GM18858 (cell line): ENCODE measurements at regions not wholly inside any gene's neighbourhood (a gene's known extent, or its start where the extent isn't known, plus 50 kb on each side); places are given as distances from the start of the nearest gene placed in this dataset.

Experiments used
- ATAC-seq: cut with Tn5 transposase; IDR thresholded peaks from one replicate; pipeline ENCODE4 v1.9.1; 2021; ENCODE audit not compliant: unreplicated experiment

DNA sequence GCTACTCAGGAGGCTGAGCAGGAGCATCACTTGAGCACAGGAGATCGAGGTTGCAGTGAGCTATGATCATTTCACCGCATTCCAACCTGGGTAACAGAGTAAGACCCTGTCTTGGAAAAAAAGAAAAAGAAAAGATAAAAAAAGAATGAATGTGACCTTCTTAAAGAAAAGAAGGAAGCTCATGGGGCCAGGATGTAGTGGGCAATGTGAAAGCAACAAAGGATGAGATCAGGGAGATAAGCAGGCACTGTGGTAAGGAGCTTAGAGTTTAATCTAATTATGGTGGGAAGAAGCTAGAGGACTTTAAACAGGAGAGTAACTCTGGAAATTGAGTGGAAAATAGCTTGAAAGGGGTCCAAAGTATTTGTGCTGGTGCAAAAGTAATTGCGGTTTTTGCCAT lies 231.6 kb upstream of the UBE2E2 start:
- ATAC-seq, result no peak

DNA sequence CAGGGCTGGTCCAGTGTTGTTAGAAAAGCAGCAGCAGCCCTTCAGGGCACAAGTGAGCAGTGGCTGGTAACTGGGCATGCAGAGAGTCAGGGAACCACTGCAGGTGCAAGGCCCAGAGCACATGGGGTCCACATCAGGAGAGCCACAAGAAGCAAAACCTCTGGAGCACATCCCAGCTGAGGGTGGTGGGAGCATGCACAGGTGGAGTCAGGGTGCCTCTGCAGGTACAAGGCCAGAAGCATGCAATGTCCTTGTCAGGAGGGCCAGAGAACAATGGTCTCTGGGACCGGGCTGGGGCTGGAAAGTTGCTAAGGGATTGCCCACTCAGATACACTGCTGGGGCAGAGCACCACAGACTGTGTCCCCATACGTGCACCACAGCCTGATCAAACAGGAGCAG lies 226.1 kb upstream of the UBE2E2 start:
- ATAC-seq, result peak; percentile 15

DNA sequence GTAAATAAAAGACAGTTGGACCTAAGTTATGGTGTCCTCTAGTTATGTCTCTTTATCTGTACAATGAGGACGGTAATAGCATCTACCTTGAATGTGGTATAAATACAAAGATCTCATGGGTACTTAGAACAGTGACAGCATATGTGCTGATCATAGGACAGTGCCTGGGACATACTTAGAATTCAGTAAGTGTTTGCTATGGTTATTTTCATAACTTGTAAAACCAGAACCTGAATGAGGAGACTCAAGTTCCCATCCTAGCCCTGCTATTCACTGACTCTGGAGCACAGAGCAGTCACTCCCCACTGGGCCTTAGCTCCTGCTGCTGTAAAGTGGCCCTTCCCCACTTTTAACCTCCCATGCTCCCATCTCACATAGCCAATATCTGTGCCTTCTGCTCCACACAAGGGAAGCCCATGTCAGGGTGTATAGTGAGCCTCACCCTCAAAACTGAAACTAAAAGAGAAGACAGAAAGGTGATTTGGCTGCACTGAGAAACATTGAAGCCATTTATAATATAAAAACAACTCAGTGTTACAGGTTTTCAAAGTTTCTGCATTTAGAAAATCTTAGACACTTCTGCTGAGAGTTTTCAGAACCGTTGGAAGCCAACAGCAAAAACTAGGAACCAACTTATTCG lies 225.4 kb upstream of the UBE2E2 start:
- peak; percentile 67 for ATAC-seq

DNA sequence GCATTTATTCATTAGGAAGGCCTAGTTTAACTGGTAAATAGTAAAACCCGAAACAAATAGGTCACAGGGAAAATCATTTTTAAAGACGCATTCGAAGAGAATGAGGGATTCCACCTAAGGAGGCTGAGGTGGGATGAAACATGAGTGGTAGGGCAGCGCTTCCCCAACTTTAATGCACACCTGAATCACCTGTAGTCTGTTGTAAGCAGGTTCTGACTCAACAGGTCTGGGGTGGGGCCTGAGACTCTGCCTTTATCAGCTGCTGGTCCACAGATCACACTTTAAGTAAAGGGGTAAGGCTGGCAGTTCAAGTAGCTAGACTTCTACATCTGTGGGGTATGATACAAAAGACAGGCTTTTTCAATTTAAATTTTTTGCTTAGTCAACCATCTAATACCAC lies 223.5 kb upstream of the UBE2E2 start:
- ATAC-seq, result no peak

DNA sequence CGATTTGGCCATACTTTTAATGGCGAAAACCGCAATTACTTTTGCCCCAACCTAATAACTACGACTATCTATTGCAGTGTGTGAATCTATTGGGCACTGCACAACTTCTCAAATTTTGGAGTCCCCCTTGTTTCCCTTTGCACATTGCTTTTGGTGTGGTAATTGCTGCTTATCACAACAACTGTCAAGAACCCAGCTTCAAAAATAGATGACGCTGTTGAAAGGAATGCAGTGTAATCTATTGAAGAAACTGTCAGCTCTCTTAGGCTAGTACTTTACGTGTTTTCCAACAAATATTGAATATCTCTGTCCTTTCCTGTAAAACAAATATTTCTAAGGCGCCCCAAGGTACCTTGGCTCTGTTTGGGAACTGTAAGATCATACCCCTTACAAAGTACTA lies 222.8 kb upstream of the UBE2E2 start:
- ATAC-seq, result no peak

DNA sequence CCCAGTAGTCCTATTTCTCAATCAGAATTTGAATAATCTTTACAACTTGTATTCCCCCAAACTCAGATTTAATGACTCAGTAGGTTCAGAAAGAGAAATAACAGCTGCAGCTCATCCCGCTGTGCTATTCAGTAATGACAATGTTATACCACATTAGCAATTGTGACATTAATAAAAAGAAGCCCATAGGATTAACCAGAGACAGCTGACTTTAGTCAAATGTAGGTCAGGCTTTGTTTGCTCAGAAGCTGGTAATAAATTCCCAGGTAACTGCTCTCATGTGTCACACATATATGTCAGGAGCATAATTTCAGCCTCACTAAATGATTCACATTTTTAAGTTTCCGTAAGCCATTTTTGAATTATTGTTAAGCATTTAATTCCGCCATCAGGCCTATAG lies 222.0 kb upstream of the UBE2E2 start:
- no peak for ATAC-seq

DNA sequence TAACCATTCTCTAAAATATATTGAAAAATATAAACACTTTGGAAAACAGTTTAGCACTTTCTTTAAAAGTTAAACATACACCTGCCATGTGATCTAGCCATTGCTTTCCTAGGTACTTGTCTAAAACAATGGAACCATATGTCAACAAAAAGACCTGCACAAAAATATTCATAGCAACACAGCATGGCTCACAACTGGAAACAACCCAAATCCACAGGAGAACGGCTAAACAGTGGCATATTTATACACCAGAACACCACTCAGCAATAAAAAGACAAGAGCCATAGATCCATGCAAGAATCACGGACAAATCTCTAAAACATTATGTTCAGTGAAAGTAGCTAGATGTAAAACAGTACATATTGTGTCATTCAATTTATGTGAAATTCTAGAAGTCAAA lies 221.3 kb upstream of the UBE2E2 start:
- no peak for ATAC-seq

DNA sequence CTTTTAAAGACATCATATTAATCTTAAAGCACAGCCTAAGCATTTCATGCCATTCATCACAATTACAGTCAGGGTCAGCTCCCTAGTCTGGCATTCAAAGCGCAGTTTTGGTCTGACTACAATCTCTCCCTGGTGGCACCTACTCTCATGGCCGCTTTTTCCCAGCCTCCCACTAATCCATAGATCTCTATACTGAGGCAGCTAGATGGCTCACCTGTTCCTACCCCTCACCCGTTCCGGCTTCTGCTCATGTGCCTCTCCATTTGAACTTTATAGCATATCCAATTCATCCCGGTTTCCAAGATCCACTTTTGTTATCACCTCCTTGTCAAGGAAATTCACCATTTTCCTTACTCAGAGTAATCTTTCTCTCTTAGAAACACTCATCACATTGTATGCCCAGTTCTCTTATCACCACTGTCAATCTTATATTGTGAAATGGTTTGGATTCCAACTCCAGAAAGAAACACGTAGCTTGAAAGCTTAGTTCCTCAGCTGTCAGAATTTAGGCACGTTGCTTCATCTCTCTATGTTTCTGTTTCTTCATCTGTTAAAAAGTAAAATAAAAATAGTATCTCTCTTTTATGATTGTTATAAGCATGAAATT lies 220.0 kb upstream of the UBE2E2 start:
- ATAC-seq, result no peak

DNA sequence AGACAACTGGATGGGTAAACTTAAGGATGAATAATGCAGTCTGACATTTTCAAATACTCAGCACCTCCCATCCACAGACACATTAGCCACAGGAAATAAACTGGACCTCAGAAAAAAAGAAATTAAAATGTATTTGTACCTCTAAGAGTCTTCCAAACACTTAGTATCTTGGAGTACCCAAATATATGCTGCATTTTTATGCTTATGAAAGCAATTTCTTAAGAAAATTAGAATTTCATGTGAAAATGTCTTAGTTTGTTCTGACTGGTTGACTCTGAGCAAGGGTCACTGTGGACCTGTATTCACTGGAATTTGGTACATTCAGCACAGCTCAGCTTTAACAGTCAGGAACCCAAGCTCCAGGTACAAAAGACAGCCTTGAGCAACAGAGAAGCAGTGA lies 216.2 kb upstream of the UBE2E2 start:
- no peak for ATAC-seq

DNA sequence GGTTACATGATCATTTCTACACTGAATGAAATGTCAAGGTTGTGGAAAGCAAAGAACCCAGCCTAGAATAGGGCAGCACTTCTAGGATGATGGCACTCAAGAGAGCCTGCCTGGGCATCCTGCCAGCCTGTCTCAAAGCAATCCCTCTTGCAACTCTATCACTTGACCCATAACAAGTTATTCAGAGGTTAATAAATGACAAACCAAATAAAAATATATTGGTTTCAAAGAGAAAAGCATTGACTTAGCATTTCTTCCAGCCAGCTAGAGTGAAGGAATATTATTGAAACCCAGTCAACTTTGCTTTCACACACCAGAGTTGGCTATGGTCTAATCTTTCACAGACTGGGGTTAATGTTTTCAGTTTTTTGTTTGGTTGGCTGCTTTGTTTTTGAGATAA lies 214.6 kb upstream of the UBE2E2 start:
- ATAC-seq, result no peak

DNA sequence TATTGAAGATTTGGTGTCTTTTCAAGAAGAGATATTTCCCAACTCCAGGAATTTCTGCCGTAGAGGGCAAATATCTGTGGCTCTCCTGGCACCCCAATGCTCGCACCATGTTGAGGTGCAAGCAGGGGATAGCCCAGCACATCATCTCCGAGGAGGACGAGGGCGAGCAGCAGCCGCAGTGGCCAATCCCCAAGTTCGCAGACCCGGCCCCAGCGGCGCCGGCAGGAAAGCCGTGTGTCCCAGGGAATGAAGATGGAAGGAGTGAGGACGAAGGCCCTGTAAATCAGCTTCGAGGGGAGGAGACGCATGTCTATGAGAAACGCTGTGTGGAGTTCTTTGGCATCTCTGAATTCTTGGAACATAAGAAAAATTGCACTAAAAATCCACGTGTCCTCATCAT lies 213.4 kb upstream of the UBE2E2 start:
- ATAC-seq, result no peak

DNA sequence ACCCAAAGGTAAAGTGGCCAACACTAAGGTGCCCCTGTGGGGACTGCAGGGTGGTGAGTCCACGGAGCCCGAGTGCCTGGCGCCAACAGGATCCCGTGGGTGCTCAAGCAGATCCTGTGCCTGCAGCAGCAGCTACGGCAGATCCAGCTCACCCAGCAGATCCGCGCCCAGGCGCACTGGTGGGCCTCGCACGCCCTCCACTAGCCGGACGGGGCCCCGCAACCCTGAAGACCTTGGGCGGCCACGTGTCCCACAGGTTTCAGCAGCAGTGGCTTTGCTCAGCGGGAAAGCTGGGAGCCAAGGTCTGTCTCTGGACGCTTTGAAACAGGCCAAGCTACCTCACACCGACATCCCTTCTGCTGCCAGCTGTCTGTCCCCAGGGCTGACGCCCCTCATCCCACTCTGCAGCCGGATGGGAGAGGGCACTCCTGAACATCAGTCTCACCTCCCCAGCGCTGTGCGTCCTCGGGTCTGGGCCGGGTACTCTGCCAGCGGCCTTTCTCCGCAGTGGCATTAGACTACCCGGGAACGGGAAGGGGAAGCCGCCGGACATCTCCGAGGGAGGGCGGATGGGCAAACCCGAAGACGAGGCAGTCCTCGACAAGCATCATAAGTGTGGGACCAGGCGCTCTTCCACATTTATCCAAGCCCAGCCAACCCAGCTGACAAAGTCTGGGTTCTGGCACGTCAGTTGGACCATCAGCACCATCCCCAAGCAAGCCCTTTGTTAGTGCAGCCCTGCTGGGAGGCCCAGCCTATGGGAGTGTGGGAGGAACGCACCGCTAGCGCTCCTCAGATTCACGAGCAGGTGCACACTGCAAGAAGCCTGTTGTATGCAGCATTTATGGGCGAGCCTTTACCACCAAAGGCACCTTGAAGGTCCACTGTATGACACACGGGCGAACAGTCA lies 212.6 kb upstream of the UBE2E2 start:
- ATAC-seq, result no peak

DNA sequence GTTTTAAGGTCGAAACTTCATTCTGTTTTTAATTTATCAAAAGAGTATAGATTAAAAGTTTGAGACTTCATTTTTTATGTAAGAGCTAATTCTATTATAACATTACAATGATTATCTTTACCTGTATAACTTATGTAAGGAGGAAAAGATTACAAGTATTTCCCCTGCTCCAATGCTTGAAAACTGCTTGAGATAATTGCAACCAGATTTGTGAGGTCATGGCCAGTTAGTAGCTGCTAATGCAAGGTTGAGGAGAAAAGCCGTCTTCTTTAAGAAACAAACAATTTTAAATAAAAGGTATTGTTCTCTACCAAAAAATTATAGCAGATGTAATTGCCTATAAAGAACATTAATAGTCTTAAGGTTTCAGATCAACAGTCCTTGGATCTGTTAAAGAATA lies 208.3 kb upstream of the UBE2E2 start:
- no peak for ATAC-seq

DNA sequence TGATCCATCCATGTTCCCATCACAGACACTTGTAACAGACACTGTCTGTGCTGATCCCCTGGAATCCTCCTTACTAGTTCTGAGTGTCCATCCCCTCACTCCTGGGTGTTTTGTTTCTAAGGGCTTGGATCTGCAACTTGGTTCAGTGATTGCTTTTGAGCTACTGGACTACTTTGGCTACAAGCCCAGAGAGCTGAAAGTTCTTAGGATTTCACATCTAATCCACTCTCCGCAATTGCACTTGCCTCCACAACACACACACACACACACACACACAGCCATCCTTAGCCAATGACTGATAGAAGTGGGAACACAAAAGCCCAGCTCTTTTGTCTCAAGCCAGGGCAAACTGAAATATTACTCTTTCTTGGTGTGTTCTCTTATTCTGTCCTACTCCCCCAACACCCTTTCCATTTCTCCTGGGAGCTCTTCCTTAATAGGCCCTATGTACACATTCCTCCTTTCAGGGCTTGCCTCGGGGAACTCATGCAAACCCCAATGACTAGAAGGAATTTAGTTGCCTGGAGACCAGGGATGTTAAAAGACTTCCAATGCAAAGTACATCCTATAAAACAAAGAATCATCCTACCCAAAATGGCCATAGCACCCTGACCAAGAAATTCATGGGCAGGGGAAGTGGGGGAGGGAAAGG lies 206.1 kb upstream of the UBE2E2 start:
- no peak for ATAC-seq

DNA sequence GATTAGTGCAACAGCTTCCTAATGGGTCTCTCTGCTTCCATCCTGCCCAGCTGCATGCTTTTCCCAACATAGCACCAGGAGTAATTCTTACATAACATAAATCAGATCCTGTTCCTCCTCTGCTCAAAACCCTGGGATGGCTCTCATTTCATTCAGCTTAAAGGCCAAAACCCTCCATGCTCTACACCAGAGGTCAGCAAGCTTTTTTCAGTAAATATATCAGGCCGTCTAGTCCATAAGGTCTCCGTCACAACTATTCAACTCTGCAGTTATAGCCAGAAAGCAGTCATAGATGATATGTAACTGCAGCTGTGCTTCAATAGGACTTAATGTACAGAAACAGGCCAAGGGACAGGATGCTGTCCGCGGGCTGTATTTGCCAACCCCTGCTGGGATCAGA lies 202.8 kb upstream of the UBE2E2 start:
- ATAC-seq, result no peak

DNA sequence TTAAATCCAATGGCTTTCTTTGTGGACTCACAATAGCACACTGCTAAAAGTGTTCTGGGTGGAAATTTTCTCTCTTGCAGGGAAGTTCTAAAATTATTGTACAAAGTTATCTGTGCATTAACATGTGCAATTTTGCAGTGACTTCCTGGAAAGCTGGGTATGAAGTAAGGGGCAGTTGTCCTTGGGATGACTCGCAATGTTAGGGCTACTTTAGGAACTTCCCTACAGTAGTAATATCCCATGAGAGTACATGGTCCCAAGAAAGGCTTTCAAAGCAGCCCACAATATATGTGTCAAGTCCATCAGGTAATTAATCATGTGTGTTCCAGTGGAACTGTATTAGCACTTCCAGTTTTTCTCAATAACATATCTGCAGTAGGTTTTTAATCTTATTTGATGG lies 201.0 kb upstream of the UBE2E2 start:
- no peak for ATAC-seq

DNA sequence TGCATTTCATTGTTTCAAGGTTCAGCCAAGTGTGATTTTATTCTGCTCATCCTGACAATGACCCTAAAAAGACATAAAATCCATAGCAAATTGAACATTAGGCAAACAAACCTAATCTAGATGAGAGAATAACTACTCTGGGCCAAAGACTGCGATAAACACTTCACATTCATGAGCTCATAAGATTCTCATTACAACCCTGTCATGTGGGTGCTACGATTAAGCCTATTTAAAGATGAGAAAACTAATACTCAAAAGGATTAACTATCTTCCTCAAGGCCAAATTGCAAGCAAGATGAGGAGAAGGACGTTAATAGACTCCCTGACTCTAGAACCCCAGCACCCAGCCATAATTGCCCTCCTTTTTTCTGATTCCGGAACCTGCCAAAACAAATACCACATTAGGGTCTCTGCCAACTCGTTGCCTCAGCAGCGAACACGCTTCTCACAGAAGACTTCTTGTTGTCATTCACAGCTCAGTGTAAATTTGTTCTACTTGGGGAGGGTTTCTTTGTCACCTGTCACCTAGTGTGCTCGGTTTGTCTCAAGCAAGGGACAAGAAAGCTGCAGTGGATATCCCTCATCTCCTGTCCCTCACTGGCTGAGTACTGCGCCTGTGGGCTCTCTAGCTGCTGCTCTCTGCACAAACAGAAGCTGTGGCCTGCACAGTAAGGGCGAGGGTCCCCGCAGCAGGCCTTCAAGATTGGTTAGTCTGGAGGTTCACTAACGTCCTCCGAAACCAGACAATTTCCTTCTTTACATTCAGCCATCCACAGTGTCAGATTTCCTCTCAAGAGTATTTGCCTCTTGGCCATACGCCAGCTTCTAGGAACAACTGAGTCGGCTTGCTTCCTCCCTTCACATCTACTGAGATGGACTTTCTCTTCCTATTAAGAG lies 200.0 kb upstream of the UBE2E2 start:
- ATAC-seq, result no peak

DNA sequence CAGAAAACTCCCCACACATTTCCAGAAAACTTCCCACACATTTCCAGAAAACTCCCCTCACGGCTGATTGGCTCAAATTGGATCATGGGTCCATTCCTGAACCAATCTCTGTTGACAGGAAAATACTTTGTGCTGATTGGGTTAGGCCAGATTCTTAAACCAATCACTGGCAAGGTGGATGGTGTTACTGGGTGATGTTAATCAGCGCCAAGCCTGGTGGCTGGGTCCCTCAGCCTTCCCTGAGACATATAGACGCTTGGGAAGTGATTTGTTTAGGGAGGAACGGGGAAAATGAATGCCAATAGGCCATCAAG lies 199.4 kb upstream of the UBE2E2 start:
- ATAC-seq, result no peak

DNA sequence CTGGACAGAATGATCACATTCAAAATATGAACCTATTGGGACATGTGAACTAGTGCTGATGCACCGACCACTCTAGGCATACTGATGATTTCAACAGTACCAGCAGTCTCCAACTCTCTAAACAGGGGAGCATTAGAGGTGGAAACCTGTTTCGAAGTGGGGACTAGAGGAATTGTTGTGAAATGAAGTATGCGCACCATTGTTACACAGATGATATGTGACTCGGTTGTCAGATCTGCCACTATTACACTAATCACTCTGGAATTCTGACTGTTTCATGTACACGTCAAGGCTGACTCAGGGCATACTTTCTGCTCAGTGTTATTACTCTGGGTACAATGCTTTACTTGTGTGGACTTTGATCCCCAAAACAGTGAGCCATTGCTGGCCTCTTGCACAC lies 198.2 kb upstream of the UBE2E2 start:
- ATAC-seq, result no peak

DNA sequence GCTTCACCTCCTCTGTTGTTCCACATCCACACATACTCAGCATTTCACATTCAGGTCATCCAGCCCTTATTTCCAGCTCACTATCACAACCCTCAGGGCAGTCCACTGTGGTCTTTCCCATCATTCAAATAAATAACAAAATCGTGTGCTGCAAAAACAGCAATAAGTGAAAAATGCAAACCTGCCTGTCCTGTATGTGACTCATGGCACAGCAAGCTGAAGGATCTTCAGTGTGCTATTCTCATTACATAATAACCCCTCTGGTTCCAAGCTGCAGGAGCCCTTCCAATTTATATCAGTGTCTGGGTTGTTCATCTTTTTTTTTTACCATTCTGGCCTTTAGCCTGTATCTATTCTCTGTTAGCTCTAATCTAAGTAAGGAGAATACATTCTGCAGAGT lies 185.3 kb upstream of the UBE2E2 start:
- ATAC-seq, result no peak
